Parathyroid adenoma (tissue), 2 donors: ENCODE measurements at regions not wholly inside any gene's neighbourhood (a gene's known extent, or its start where the extent isn't known, plus 50 kb on each side); places are given as distances from the start of the nearest gene placed in this dataset.

ENCODE experiments used
- H2AFZ ChIP-seq: fragments of 300-600 bp; sonication (generic); one replicate; pipeline ENCODE4 v1.7.0; 2017; ENCODE audit warnings: antibody characterized with exemption, mild to moderate bottlenecking
- H3K27ac ChIP-seq: fragments of 300-600 bp; sonication (generic); one replicate; pipeline ENCODE4 v1.7.0; 2017
- H3K27me3 ChIP-seq: fragments of 300-600 bp; sonication (generic); one replicate; pipeline ENCODE4 v1.7.0; 2017; ENCODE audit warnings: low read length; ENCODE audit not compliant: control insufficient read depth, insufficient read depth
- H3K36me3 ChIP-seq: fragments of 300-600 bp; sonication (generic); one replicate; pipeline ENCODE4 v1.7.0; 2017; ENCODE audit warnings: low read length; ENCODE audit not compliant: control insufficient read depth, insufficient read depth
- H3K4me1 ChIP-seq: fragments of 300-600 bp; sonication (generic); one replicate; pipeline ENCODE4 v1.7.0; 2017; ENCODE audit warnings: control low read depth
- H3K4me2 ChIP-seq: fragments of 300-600 bp; sonication (generic); one replicate; pipeline ENCODE4 v1.7.0; 2017; ENCODE audit warnings: low read length
- H3K4me3 ChIP-seq: fragments of 300-600 bp; sonication (generic); one replicate; pipeline ENCODE4 v1.7.0; 2017; ENCODE audit warnings: low read depth, low read length
- H3K79me2 ChIP-seq: fragments of 300-600 bp; sonication (generic); one replicate; pipeline ENCODE4 v1.7.0; 2017; ENCODE audit warnings: control low read depth
- H3K9ac ChIP-seq: fragments of 300-600 bp; sonication (generic); one replicate; pipeline ENCODE4 v1.7.0; 2017; ENCODE audit warnings: mild to moderate bottlenecking
- H3K9me3 ChIP-seq: fragments of 300-600 bp; sonication (generic); one replicate; pipeline ENCODE4 v1.7.0; 2017; ENCODE audit warnings: low read length; ENCODE audit not compliant: control insufficient read depth
- TF ChIP-seq, protein P1 (sequence below): fragments of 300-600 bp; sonication (generic); IDR thresholded peaks from one replicate; pipeline ENCODE4 v1.7.0; 2017; ENCODE audit warnings: antibody characterized with exemption, mild to moderate bottlenecking
- donor health status: primary hyperparathyroidism.

DNA sequence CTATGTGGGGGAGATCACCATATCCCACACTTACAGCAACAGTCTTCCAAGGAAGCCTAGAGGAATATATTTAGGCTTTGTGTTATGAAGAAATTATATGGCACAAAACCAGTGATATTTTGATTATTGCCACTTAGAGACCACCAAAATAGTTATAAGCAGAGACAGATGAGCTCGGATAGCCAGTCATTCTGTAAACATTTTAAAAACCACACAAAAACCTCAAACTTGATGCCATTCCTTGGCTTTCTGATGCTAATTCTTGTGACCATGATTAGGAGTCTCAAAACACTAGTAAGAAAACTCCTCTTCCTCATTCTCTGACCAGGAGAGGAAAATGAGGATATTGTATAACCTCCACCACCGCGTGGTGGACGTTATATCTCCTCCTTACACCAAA is 496.4 kb downstream of the FOXO1 start:
- TF ChIP-seq, protein P1, sequence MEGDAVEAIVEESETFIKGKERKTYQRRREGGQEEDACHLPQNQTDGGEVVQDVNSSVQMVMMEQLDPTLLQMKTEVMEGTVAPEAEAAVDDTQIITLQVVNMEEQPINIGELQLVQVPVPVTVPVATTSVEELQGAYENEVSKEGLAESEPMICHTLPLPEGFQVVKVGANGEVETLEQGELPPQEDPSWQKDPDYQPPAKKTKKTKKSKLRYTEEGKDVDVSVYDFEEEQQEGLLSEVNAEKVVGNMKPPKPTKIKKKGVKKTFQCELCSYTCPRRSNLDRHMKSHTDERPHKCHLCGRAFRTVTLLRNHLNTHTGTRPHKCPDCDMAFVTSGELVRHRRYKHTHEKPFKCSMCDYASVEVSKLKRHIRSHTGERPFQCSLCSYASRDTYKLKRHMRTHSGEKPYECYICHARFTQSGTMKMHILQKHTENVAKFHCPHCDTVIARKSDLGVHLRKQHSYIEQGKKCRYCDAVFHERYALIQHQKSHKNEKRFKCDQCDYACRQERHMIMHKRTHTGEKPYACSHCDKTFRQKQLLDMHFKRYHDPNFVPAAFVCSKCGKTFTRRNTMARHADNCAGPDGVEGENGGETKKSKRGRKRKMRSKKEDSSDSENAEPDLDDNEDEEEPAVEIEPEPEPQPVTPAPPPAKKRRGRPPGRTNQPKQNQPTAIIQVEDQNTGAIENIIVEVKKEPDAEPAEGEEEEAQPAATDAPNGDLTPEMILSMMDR, result no peak
- no peak overlapping the region for H3K4me2 ChIP-seq
- H3K4me1 ChIP-seq, result no peaks in the 10 kb centered on the region
- H3K27ac ChIP-seq, result no peak overlapping the region
- no peaks in the 10 kb centered on the region for H3K9me3 ChIP-seq
- no peaks in the 10 kb centered on the region for H3K79me2 ChIP-seq
- H3K27me3 ChIP-seq, result no peaks in the 10 kb centered on the region
- H3K36me3 ChIP-seq, result no peaks in the 10 kb centered on the region
- no peak overlapping the region for H3K4me3 ChIP-seq
- no peak overlapping the region for H3K9ac ChIP-seq
- H2AFZ ChIP-seq, result no peak overlapping the region

DNA sequence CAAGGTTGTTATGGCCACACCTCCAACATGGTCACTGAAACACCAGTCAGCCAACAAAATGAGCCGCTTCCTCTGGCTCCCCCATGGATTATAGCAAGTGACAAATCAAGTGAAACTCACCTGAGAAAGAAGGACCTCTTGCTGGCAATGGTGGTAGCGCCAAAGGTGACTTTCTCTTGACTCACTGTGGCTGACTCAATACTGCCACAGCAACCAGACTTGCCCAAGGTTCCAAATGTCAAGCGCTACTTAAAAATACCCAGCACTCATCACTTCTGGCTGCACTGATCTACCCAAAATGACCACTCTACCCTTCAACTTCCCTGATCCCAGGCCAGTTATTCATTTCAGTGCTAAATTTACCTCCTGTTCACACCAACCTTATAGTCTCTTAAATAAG is 495.5 kb downstream of the FOXO1 start:
- Histone ChIP-seq H3K27me3 (no peaks in the 10 kb centered on the region), H2AFZ (no peak overlapping the region), H3K4me3 (no peak overlapping the region), H3K79me2 (no peaks in the 10 kb centered on the region), H3K36me3 (no peaks in the 10 kb centered on the region), H3K9ac (no peak overlapping the region), H3K4me1 (no peaks in the 10 kb centered on the region), H3K9me3 (no peaks in the 10 kb centered on the region), H3K27ac (no peak overlapping the region), H3K4me2 (no peak overlapping the region)
- TF ChIP-seq, protein P1, result no peak

DNA sequence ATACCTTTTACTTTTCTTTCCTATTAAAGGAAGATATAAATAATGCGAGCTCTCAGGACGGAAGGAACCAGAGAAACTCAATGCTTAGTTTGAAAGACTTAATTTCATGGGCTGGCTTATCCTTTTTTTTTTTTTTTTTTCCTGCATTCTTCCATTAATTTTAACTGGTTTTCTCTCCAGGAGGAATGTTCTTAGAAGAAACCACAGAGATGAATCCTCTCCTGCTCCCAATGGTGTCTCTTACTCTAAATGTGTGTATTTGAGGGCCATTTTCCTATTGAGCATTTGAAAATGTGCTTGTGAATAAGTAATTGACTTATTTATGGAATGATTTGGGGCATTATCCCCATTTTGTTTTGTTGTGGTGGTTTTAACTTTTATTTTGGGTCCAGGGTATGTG is 494.9 kb downstream of the FOXO1 start:
- Histone ChIP-seq H3K9ac (no peak overlapping the region), H3K4me3 (no peak overlapping the region), H3K27me3 (no peaks in the 10 kb centered on the region), H3K27ac (no peak overlapping the region), H2AFZ (no peak overlapping the region), H3K4me2 (no peak overlapping the region), H3K9me3 (no peaks in the 10 kb centered on the region), H3K79me2 (no peaks in the 10 kb centered on the region), H3K36me3 (no peaks in the 10 kb centered on the region), H3K4me1 (no peaks in the 10 kb centered on the region)
- TF ChIP-seq, protein P1, result no peak

DNA sequence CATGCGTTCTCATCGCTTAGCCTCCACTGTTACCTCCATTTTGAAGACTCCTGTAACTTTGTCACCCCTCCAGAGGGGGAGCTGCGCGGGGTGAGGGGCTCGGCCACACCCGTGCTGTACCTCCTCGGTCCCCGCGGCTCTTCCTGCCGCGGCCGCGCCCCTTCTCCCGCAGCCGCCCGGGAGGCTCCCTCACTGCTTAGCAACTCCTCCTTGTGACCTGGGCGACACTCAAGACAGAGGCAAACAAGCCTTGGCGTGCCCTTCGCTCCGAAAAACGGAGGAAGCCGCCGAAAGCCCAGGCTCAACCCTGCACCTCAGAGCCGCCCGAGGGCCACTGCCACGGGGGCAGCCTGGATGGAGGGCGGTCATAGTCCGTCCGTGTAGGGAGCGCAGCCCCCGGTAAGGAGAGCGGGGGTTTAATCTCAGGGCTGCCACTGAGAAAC is 494.3 kb downstream of the FOXO1 start:
- Histone ChIP-seq H3K27me3 (no peaks in the 10 kb centered on the region), H3K36me3 (no peaks in the 10 kb centered on the region), H3K79me2 (no peaks in the 10 kb centered on the region), H3K4me1 (no peaks in the 10 kb centered on the region), H3K27ac (no peak overlapping the region), H3K4me3 (no peak overlapping the region), H3K9ac (no peak overlapping the region), H3K9me3 (no peaks in the 10 kb centered on the region), H3K4me2 (no peak overlapping the region), H2AFZ (no peak overlapping the region)
- TF ChIP-seq, protein P1, result no peak

DNA sequence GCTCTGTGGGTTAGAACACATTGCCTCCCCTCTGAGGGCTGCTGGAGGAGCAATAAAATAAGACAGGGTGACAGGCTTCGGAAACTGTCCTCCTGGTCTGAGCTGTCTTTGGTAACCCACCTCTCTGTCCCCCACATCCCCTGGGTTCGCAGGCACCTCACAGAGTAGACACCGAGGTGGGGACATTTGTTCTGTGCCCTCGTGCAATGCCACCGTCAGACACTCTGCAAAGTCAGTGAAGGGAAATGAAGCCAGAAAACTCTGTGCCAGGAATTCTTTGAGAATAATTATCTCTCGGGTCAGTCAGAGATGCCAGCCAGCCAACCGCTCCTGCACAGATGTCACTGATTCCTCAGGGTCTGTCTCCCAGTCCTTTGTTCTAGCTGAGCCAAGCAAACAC is 493.6 kb downstream of the FOXO1 start:
- TF ChIP-seq, protein P1, result no peak
- Histone ChIP-seq H3K9ac (no peak overlapping the region), H2AFZ (no peak overlapping the region), H3K36me3 (no peaks in the 10 kb centered on the region), H3K4me1 (no peaks in the 10 kb centered on the region), H3K4me2 (no peak overlapping the region), H3K27me3 (no peaks in the 10 kb centered on the region), H3K79me2 (no peaks in the 10 kb centered on the region), H3K4me3 (no peak overlapping the region), H3K9me3 (no peaks in the 10 kb centered on the region), H3K27ac (no peak overlapping the region)
